ENCODE measurements at regions not wholly inside any gene's neighbourhood (a gene's known extent, or its start where the extent isn't known, plus 50 kb on each side); places are given as distances from the start of the nearest gene placed in this dataset.

DNA sequence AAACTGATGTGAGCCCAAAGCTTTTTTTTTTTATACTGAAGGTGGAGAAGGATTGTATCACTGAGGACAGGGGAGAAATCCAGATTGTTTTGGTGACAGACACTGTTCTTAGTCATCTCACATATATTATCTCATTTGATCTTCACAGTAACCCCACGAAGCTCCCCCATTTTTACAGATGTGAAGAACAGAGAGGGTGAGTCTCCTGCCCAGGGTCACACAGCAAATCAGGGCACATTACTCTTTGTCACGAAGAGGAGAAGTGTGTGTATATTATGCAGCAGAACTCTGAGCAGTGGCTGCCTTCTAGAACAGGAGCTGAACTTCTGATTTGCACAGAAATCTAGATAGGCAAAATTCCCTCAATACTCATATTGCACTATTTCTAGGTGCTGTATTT is 504.3 kb downstream of the XYLT1 start:
- ChIA-PET POLR2A (no interaction called here), CTCF (no interaction called here)
- TF ChIP-seq, protein P1, sequence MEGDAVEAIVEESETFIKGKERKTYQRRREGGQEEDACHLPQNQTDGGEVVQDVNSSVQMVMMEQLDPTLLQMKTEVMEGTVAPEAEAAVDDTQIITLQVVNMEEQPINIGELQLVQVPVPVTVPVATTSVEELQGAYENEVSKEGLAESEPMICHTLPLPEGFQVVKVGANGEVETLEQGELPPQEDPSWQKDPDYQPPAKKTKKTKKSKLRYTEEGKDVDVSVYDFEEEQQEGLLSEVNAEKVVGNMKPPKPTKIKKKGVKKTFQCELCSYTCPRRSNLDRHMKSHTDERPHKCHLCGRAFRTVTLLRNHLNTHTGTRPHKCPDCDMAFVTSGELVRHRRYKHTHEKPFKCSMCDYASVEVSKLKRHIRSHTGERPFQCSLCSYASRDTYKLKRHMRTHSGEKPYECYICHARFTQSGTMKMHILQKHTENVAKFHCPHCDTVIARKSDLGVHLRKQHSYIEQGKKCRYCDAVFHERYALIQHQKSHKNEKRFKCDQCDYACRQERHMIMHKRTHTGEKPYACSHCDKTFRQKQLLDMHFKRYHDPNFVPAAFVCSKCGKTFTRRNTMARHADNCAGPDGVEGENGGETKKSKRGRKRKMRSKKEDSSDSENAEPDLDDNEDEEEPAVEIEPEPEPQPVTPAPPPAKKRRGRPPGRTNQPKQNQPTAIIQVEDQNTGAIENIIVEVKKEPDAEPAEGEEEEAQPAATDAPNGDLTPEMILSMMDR (IDR thresholded peaks at IDR 0.05), result no peak
- no peaks in the 10 kb centered on the region for H3K4me1 Mint-ChIP-seq (ENCODE audit: low read depth)
- intact Hi-C loops (cut with micrococcal nuclease), result no loop called here
- no peak for ATAC-seq
- H3K9me3 Mint-ChIP-seq, result no peaks in the 10 kb centered on the region
- no peak for DNase-seq
- no peaks in the 10 kb centered on the region for H3K36me3 Mint-ChIP-seq (ENCODE audit: low read depth)
- no peaks in the 10 kb centered on the region for H3K27me3 Mint-ChIP-seq
- H3K27ac Mint-ChIP-seq, result no peak overlapping the region
- H3K4me3 Mint-ChIP-seq, result no peak overlapping the region

DNA sequence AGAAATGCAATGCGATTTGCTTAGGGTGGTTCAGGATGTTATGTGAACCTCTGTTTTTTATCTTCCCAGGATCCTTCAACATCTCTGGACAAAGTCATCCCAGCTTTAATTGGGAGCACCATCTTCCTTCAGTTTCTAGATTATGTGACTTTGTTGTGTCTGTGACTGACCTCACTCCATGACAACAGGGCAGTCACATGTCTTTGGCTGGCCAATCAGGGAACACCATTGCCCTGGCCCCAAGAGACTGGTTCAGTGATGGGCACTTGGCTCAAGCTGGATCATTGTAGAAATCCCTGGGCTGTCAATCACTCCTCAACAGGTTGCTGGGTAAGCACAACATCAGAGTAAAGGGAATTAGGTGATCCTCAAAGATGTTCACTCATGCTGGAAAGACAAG is 499.7 kb downstream of the XYLT1 start:
- ChIA-PET POLR2A (no interaction called here), CTCF (no interaction called here)
- TF ChIP-seq, protein P1 (IDR thresholded peaks at IDR 0.05), result no peak
- DNase-seq (no peak), ATAC-seq (no peak)
- H3K4me1 Mint-ChIP-seq (ENCODE audit: low read depth), result no peaks in the 10 kb centered on the region
- H3K9me3 Mint-ChIP-seq, result no peaks in the 10 kb centered on the region
- no peaks in the 10 kb centered on the region for H3K36me3 Mint-ChIP-seq (ENCODE audit: low read depth)
- no peak overlapping the region for H3K27ac Mint-ChIP-seq
- H3K27me3 Mint-ChIP-seq, result no peaks in the 10 kb centered on the region
- no peak overlapping the region for H3K4me3 Mint-ChIP-seq
- intact Hi-C loops (cut with micrococcal nuclease), result no loop called here

DNA sequence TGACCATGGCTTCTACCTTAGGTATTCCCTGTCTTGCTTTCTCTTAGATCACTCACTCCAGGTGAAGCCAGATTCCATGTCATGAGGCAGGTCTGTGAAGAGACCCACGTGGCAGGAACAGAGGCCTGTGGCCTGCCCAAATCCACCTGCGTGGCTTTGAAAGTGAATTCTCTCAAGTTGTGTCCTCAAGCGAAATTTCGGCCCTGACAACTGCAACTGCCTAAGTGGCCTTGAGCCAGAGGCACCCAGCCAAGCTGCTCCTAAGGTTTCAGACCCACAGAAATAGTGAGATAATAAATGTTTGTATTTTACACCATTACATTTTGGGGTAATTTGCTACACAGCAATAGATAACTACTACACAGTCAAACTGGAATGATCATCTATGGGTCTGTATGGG is 497.9 kb downstream of the XYLT1 start:
- ChIA-PET POLR2A (no interaction called here), CTCF (no interaction called here)
- Mint-ChIP-seq H3K9me3 (no peaks in the 10 kb centered on the region), H3K4me3 (no peak overlapping the region), H3K4me1 (ENCODE audit: low read depth) (no peaks in the 10 kb centered on the region), H3K36me3 (ENCODE audit: low read depth) (no peaks in the 10 kb centered on the region), H3K27ac (no peak overlapping the region), H3K27me3 (no peaks in the 10 kb centered on the region)
- intact Hi-C loops (cut with micrococcal nuclease), result no loop called here
- ATAC-seq (no peak), DNase-seq (no peak)
- TF ChIP-seq, protein P1 (IDR thresholded peaks at IDR 0.05), result no peak

DNA sequence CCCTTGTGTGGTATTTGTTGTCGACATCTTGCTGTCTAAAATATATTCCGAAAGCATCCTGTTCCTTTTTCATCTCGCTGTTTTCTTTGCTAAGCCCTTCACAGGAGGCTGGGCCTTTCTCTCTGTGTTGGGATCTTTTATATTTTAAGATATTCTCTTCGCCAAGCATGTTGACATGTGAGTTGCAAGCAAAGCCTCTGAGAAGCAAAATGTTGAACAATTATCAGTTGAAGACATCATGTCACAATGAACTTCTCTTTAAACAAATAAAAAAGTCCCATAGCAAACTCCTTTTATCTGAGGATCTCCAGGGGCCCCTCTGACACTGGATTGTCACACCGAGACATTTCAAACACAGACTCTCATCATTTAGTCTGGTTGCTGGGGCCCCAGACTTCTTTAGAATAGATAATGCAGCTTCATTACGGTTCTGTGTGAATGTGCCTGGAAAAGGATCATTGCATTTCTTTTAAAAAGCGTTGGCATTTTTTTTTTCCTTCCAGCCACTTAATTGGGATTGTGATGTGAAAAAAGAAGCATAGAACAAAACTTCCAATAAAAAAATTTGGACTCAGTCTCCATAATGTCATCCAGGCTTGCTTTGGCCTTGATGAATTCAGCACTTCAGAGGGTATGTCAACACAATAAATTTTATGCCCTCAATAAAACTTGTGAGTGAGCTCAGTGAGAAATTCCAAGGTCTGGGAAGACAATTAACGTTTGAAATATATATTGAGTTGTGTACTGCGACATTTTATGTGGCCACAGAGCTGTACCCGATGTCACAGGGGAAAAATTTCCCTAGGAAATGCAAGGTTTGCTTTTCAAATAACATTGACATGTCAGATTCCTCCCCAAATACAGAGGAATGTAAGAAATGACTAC is 496.8 kb downstream of the XYLT1 start:
- no peaks in the 10 kb centered on the region for H3K36me3 Mint-ChIP-seq (ENCODE audit: low read depth)
- no peaks in the 10 kb centered on the region for H3K4me1 Mint-ChIP-seq (ENCODE audit: low read depth)
- ChIA-PET POLR2A (interaction anchor here (0.7 kb wide), 1 partner anchor 120 kb away, joined by 4 read pairs; no protein-coding TSS in a partner anchor), CTCF (no interaction called here)
- ATAC-seq (no peak), DNase-seq (no peak)
- no peak overlapping the region for H3K27ac Mint-ChIP-seq
- intact Hi-C loops (cut with micrococcal nuclease), result no loop called here
- H3K27me3 Mint-ChIP-seq, result no peaks in the 10 kb centered on the region
- no peaks in the 10 kb centered on the region for H3K9me3 Mint-ChIP-seq
- H3K4me3 Mint-ChIP-seq, result no peak overlapping the region
- TF ChIP-seq, protein P1 (IDR thresholded peaks at IDR 0.05), result no peak

DNA sequence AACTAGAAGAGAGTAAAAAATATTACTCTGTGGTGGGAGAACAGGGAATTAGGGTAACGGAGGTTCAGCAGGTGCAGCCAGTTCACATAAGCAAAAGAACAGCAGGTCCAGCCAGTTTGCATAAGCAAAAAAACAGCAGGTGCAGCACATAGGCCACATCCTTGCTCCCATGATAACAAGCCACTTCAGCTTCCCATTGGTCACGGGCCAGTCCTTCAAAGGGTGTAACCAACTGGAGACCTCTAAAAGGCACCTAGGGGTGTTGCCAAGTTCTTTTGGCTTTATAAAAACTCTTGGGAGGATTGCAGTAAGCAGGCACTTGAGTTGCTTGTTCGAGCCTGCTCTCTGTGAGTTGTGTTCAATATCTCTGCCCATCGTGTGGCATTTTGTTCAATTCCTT is 488.1 kb downstream of the XYLT1 start:
- no peaks in the 10 kb centered on the region for H3K27me3 Mint-ChIP-seq
- no peak for ATAC-seq
- no peak overlapping the region for H3K4me3 Mint-ChIP-seq
- ChIA-PET CTCF (no interaction called here), POLR2A (no interaction called here)
- intact Hi-C loops (cut with micrococcal nuclease), result no loop called here
- DNase-seq, result no peak
- no peak overlapping the region for H3K27ac Mint-ChIP-seq
- H3K36me3 Mint-ChIP-seq (ENCODE audit: low read depth), result no peaks in the 10 kb centered on the region
- TF ChIP-seq, protein P1 (IDR thresholded peaks at IDR 0.05), result no peak
- H3K4me1 Mint-ChIP-seq (ENCODE audit: low read depth), result peaks cover 3% of the 10 kb centered on the region
- H3K9me3 Mint-ChIP-seq, result peaks cover 3% of the 10 kb centered on the region
